IPS-20b (cell line): ENCODE measurements at regions not wholly inside any gene's neighbourhood (a gene's known extent, or its start where the extent isn't known, plus 50 kb on each side); places are given as distances from the start of the nearest gene placed in this dataset.
"Not testable (repeated sequence)": the region's sequence is repeated elsewhere in the genome, so short reads cannot be mapped to it uniquely, and the experiment has no call there.

Source experiments
- H3K27ac ChIP-seq: one replicate; pipeline ENCODE4 v1.5.1; 2013; ENCODE audit warnings: low read length
- H3K27me3 ChIP-seq: 2 replicates; pipeline ENCODE4 v1.6.1; 2013; ENCODE audit warnings: mild to moderate bottlenecking, low read length, inconsistent platforms; ENCODE audit not compliant: insufficient read depth
- H3K36me3 ChIP-seq: 2 replicates; pipeline ENCODE4 v1.6.1; 2013; ENCODE audit warnings: low read depth, mild to moderate bottlenecking, inconsistent platforms, low read length, moderate library complexity; ENCODE audit not compliant: insufficient read depth
- H3K4me1 ChIP-seq: 2 replicates; pipeline ENCODE4 v1.6.1; 2013; ENCODE audit warnings: mild to moderate bottlenecking, control low read depth, inconsistent platforms, low read length, moderate library complexity; ENCODE audit not compliant: insufficient read depth
- H3K4me3 ChIP-seq: 2 replicates; pipeline ENCODE4 v1.5.1; 2013; ENCODE audit warnings: mild to moderate bottlenecking, low read length, inconsistent platforms
- H3K9ac ChIP-seq: 2 replicates; pipeline ENCODE4 v1.6.1; 2013; ENCODE audit warnings: low read depth, mild to moderate bottlenecking, inconsistent platforms, low read length, moderate library complexity
- H3K9me3 ChIP-seq: 2 replicates; pipeline ENCODE4 v1.6.1; 2013; ENCODE audit warnings: mild to moderate bottlenecking, low read depth, low read length, inconsistent platforms; ENCODE audit not compliant: insufficient read depth

DNA sequence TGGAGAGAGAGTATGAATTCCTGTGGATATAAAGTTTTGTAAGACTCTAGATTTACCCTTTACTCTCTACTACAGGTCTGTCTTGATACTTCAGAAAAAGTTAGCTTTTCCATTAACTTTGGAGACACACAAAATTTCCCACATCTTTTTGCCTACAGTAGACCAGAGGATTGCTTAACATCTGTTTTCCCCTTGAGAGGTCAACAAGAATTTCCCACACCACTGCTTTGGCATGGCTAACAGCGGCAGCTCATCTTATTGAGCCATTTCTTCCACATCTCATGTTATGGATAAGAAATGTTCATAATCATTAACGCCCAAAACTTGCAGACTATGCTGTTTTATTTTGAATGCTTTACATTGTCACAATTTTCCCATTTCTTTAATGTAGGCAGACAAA lies 273.6 kb upstream of the RGPD4 start:
- Histone ChIP-seq H3K27me3 (no peaks in the 10 kb centered on the region), H3K4me1 (no peaks in the 10 kb centered on the region), H3K4me3 (no peak overlapping the region), H3K36me3 (no peaks in the 10 kb centered on the region), H3K9me3 (peaks cover 32% of the 10 kb centered on the region), H3K9ac (no peak overlapping the region), H3K27ac (no peak overlapping the region)

DNA sequence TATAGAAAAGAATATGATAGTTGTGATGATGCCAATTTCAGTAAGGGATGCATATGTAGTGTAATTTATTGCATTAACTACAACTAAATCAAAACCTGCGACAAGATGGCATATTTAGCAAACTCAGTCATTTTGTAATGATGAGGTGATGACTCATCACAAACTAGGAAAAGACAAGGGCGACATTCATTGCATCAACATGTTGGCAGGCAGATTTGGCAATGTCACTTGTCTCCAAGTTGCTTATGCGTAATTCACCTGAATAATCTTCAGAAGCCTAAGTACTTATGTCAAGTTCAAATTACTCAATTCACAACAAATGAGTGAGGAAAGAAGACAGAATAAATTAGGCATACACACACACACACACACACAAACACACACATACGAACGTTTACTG lies 273.2 kb upstream of the RGPD4 start:
- Histone ChIP-seq H3K27ac (no peak overlapping the region), H3K27me3 (no peaks in the 10 kb centered on the region), H3K36me3 (no peaks in the 10 kb centered on the region), H3K9me3 (peaks cover 32% of the 10 kb centered on the region), H3K4me1 (no peaks in the 10 kb centered on the region), H3K9ac (no peak overlapping the region), H3K4me3 (no peak overlapping the region)

DNA sequence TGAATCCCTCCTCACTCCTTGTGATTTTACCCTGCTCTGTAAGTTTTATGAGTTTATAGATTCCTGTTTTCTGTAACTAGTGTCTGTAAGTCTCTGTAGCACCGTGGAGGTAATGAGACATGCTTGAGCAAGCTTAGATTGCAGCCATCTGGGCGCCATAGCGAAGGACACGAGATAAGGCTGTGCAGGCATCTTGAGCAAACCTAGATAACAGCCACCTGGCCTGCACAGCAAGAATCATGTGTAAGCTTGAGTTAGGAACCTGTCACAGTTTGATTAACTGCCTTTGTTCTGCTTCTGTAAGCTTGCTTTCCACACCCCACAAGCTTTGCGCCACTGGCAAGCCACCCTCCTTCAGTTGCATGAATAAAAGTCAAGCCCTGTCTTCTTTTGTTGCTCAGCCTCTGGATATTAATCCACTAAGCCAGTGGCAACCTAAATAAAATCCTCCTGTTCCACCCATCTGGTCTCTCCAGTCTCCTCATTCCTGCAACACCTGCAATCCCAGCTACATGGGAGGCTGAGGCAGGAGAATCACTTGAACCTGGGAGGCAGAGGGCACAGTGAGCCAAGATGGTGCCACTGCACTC lies 270.6 kb upstream of the RGPD4 start:
- peaks cover 39% of the 10 kb centered on the region for H3K9me3 ChIP-seq

DNA sequence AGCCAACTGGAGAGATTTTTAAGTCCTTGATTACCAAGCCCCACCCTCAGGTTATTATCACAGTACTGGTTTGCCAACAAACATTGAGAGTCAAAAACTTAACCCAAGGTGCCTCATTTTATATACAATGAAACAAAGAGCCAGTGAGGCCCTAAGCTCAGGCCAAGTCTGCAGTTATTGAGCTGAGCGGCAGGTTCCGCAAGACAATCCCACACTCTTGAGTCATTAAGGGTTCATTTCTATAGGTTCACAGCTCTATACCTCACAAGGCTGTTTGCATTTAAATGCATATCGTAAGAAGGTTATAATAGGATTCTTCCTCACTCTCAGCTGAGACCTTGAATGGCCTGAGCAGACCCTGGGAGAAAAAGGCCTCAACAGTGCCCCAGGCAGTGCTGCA lies 268.4 kb upstream of the RGPD4 start:
- H3K4me1 ChIP-seq, result no peaks in the 10 kb centered on the region
- H3K36me3 ChIP-seq, result no peaks in the 10 kb centered on the region
- H3K27ac ChIP-seq, result no peak overlapping the region
- no peak overlapping the region for H3K4me3 ChIP-seq
- H3K9ac ChIP-seq, result no peak overlapping the region
- H3K27me3 ChIP-seq, result no peaks in the 10 kb centered on the region
- H3K9me3 ChIP-seq, result peaks cover 39% of the 10 kb centered on the region

More for the DNA sequence above, 270.6 kb upstream of the RGPD4 start:
- no peaks in the 10 kb centered on the region for H3K27me3 ChIP-seq
- no peak overlapping the region for H3K4me3 ChIP-seq
- H3K4me1 ChIP-seq, result no peaks in the 10 kb centered on the region
- H3K9ac ChIP-seq, result no peak overlapping the region
- H3K36me3 ChIP-seq, result no peaks in the 10 kb centered on the region
- H3K27ac ChIP-seq, result no peak overlapping the region

DNA sequence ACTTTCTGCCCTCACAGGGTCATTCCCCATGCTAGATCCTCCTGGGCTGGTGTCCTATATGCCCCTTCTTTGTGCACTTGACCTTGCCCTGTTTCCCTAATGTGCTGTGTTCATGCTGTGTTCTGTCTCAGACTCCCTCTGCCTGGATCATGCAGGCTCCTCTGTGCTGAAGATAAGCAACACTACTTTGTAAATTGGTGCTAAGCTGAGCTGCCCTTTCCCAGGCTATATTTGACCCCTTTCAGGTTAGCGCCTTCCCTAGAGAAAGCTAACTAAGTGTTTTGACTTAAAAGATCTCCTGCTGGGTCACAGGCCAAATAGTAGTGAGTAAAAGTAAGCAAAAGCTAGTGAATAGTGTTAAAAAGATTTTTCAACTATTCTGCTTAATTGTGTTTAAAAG lies 257.2 kb upstream of the RGPD4 start:
- Histone ChIP-seq H3K4me3 (no peak overlapping the region), H3K36me3 (no peaks in the 10 kb centered on the region), H3K4me1 (no peaks in the 10 kb centered on the region), H3K9ac (no peak overlapping the region), H3K27me3 (no peaks in the 10 kb centered on the region), H3K27ac (no peak overlapping the region), H3K9me3 (no peaks in the 10 kb centered on the region)

DNA sequence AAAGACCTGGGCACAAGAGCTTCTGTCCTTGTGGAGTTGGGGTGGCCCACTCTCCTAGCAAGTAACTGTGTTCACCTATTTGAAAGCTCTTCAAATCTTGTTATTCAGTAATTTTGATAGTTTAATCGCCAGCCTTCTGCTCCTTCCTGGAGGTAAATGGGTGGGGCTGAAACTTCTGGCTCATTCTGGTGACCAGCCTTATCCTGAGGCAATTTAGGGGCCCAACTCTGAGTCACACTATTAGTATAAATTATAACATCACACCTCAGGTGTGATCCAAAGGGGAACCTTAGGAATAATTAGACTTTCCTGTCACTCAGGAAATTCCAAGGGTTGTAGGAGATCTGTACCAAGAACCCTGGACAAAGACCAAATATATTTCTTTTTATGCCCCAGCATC lies 255.8 kb upstream of the RGPD4 start:
- H3K4me1 ChIP-seq, result no peaks in the 10 kb centered on the region

DNA sequence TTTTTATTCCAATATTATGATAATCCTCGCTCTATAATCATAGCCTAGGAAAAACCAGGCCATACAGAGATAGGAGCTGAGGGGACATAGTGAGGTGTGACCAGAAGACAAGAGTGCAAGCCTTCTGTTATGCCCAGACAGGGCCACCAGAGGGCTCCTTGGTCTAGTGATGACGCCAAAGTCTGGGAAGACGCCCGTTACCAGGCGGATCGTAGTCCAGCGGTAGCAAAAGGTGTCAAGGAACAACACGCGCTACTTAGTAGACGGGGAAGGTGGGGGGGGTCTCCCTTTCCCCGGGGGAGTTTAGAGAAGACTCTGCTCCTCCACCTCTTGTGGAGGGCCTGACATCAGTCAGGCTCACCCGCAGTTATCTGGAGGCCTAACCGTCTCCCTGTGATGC lies 253.8 kb upstream of the RGPD4 start:
- not testable (repeated sequence) for H3K4me3 ChIP-seq, H3K9me3 ChIP-seq, H3K4me1 ChIP-seq, H3K27me3 ChIP-seq, H3K9ac ChIP-seq, H3K27ac ChIP-seq, H3K36me3 ChIP-seq

More for the DNA sequence above, 255.8 kb upstream of the RGPD4 start:
- no peaks in the 10 kb centered on the region for H3K9me3 ChIP-seq
- H3K9ac ChIP-seq, result no peak overlapping the region
- no peaks in the 10 kb centered on the region for H3K27me3 ChIP-seq
- H3K36me3 ChIP-seq, result no peaks in the 10 kb centered on the region
- H3K4me3 ChIP-seq, result no peak overlapping the region
- H3K27ac ChIP-seq, result no peak overlapping the region

DNA sequence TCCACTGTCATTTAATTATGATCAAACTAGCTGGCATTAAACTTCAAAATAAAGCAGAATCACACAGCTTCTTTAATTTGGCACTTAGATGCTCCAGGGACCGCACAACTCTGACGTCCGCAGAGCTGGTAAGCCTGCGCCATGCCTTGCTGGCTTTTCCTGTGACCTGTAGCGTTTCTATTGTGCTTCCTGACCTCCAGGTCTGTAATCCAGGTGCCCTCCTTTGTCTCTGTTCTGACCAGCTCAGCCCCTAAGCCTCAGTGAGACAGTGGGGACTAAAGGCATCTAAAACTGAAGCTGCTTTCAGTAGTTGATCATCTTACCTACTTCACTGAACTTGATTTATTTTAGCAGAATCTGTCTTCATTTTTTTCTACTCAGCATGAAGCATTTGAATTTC lies 249.7 kb upstream of the RGPD4 start:
- Histone ChIP-seq H3K4me1 (no peaks in the 10 kb centered on the region; the same call in 1 of the 2 replicates), H3K36me3 (no peaks in the 10 kb centered on the region), H3K4me3 (no peak overlapping the region), H3K9me3 (no peaks in the 10 kb centered on the region), H3K9ac (no peak overlapping the region), H3K27ac (no peak overlapping the region), H3K27me3 (no peaks in the 10 kb centered on the region)

DNA sequence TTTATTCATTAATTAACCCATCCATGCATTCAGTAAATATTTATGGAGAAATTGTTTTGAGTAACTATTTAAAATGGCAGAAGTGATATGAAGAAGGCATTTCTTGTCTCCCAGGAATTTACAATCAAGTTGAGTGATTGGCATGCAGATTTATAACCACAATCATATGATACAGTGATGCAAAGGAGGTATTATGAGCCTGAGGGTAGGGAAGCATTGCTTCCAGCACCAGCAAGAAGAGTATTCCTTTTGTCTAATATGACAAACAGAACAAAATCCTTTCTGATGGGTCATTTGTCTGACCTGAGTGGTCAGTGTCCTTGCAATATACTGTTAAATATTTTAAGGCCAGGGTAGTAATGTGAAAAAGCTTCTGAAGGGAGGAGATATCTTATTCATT lies 244.2 kb upstream of the RGPD4 start:
- no peaks in the 10 kb centered on the region for H3K27me3 ChIP-seq
- H3K36me3 ChIP-seq, result no peaks in the 10 kb centered on the region
- no peak overlapping the region for H3K9ac ChIP-seq
- no peak overlapping the region for H3K27ac ChIP-seq
- no peaks in the 10 kb centered on the region; the same call in 1 of the 2 replicates for H3K4me1 ChIP-seq
- H3K4me3 ChIP-seq, result no peak overlapping the region
- H3K9me3 ChIP-seq, result no peaks in the 10 kb centered on the region

DNA sequence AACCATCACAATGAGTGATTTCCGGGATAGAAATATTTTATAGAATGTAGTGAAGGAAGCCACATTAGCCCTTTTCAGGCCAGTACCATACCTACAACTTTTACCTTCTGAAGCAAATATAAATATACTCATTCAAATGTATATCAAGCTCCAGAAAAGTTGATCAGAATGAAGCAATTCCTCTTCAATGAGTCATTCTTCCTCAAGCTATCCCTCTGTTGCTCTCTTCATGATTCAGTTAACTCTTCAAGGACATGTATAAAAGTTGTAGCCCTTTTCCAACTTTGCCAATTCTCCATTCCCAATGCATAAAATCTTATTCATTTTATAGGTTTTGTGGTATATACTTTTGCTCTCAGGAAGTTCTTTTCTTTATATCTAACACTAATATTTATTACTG lies 242.1 kb upstream of the RGPD4 start:
- Histone ChIP-seq H3K27me3 (no peaks in the 10 kb centered on the region), H3K9ac (no peak overlapping the region), H3K36me3 (no peaks in the 10 kb centered on the region), H3K4me3 (no peak overlapping the region), H3K4me1 (no peaks in the 10 kb centered on the region; the same call in 1 of the 2 replicates), H3K9me3 (no peaks in the 10 kb centered on the region), H3K27ac (no peak overlapping the region)

DNA sequence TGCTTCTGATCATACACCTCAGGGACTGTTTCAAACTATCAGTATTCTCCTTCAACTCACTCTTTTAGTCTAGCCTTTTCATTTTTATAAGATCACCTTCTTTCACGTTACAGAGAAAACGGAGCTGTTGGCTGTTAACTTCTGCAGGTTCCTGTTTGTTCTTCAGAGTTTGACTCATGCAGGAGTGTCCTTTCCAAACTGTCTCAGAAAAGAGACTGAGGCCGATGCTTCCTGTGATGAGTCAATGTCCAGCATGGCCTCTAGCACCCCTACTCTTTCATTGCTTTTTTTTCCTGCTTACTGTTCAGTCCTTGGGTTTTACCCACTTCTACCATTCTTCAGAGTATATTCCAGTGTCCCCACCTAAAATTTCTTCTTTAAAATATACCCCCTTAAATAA lies 240.8 kb upstream of the RGPD4 start:
- H3K36me3 ChIP-seq, result no peaks in the 10 kb centered on the region
- no peak overlapping the region for H3K27ac ChIP-seq
- H3K9me3 ChIP-seq, result no peaks in the 10 kb centered on the region
- H3K4me3 ChIP-seq, result no peak overlapping the region
- no peak overlapping the region for H3K9ac ChIP-seq
- H3K27me3 ChIP-seq, result no peaks in the 10 kb centered on the region
- no peaks in the 10 kb centered on the region; the same call in 1 of the 2 replicates for H3K4me1 ChIP-seq

DNA sequence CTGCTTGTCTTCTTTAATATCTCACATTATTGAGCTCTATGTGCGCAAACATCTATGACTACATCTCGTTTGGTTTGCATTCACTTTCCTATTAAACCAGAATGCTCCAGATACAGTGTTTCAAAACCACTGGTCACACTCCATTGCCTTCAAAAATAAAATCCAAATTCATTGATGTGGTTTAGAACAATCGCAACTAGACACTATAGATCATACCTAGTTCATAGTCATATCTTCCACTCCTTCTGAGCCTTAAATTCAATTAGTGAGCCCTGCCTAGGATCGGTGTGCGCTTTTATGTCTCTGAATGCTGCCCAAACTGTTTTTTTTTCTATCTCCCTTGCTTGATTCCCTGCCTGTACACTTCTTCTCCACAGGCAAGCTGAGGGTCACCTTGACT lies 238.5 kb upstream of the RGPD4 start:
- Histone ChIP-seq H3K36me3 (no peaks in the 10 kb centered on the region), H3K9ac (no peak overlapping the region), H3K9me3 (no peaks in the 10 kb centered on the region), H3K27me3 (no peaks in the 10 kb centered on the region), H3K4me3 (no peak overlapping the region), H3K27ac (no peak overlapping the region), H3K4me1 (no peaks in the 10 kb centered on the region; the same call in 1 of the 2 replicates)
